Vagina (tissue), 2 donors: ENCODE measurements at regions not wholly inside any gene's neighbourhood (a gene's known extent, or its start where the extent isn't known, plus 50 kb on each side); places are given as distances from the start of the nearest gene placed in this dataset.

Source experiments
- DNase-seq, 2 donors: peaks; one replicate each; pipeline ENCODE4 v3.0.0-alpha.2; 2017; ENCODE audit errors: extremely low spot score in 2 of 2
- H3K27ac ChIP-seq: fragments of 200-600 bp; sonication (generic); one replicate; pipeline ENCODE4 v1.5.1; 2019
- H3K27me3 ChIP-seq: fragments of 200-600 bp; sonication (generic); one replicate; pipeline ENCODE4 v1.5.1; 2019
- H3K36me3 ChIP-seq, 2 donors: fragments of 200-600 bp; sonication (generic); one replicate each; pipeline ENCODE4 v1.5.1; 2017 to 2019
- H3K4me1 ChIP-seq: fragments of 200-600 bp; sonication (generic); one replicate; pipeline ENCODE4 v1.5.1; 2019
- H3K4me3 ChIP-seq, 2 donors: fragments of 200-600 bp; sonication (generic); 1 replicate in 1 of 2; 2 replicates in 1 of 2; pipeline ENCODE4 v1.5.1; 2016 to 2019
- H3K9me3 ChIP-seq: fragments of 200-600 bp; sonication (generic); one replicate; pipeline ENCODE4 v1.5.1; 2019
- POLR2A ChIP-seq, 2 donors: fragments of 450-650 bp; IDR thresholded peaks; one replicate each; pipeline ENCODE4 v1.6.1; 2017; ENCODE audit warnings: antibody characterized with exemption in 2 of 2, mild to moderate bottlenecking in 2 of 2, moderate library complexity in 2 of 2
- POLR2AphosphoS5 ChIP-seq, 2 donors: sonication (generic); formaldehyde crosslinking; IDR thresholded peaks; one replicate each; pipeline ENCODE4 v1.9.0; 2017; ENCODE audit warnings: antibody characterized with exemption in 2 of 2, mild to moderate bottlenecking in 2 of 2, low read depth in 1 of 2; ENCODE audit not compliant: insufficient read depth in 1 of 2
- intact Hi-C: fragments of 100-400 bp; cut with DNase I; formaldehyde crosslinking; loops from one replicate; pipeline ENCODE4 v1.15.1; 2023
- TF ChIP-seq, protein P1 (sequence below), 3 experiments: fragments of 450-650 bp in 2 of 3; fragments of 200-600 bp in 1 of 3; sonication (generic) in 1 of 3; IDR thresholded peaks; one replicate each; pipeline ENCODE4 v1.5.1; 2017 to 2019; ENCODE audit warnings: antibody characterized with exemption in 3 of 3, mild to moderate bottlenecking in 2 of 3, moderate library complexity in 2 of 3

DNA sequence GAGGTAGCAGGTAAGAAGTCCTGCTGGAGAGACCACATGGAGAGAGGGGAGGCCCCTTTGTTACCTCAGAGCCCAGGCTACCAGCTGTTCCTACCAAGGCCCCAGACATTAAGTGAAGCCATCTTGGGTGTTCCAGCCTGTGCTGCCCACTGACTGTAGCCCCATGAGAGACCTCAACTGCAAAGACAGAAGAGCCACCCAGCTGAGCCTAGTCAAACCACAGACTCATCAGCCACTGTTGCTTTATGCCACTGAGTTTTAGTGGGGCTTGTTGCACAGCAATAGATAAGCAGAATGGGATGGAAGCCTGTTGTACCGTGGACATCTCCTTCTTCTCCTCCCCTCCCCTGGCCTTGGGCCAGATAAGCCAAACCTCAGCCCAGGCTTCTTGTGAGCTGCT, 83.9 kb downstream of the ADRA2C start:
- intact Hi-C loops = no loop called here
- TF ChIP-seq, protein P1, sequence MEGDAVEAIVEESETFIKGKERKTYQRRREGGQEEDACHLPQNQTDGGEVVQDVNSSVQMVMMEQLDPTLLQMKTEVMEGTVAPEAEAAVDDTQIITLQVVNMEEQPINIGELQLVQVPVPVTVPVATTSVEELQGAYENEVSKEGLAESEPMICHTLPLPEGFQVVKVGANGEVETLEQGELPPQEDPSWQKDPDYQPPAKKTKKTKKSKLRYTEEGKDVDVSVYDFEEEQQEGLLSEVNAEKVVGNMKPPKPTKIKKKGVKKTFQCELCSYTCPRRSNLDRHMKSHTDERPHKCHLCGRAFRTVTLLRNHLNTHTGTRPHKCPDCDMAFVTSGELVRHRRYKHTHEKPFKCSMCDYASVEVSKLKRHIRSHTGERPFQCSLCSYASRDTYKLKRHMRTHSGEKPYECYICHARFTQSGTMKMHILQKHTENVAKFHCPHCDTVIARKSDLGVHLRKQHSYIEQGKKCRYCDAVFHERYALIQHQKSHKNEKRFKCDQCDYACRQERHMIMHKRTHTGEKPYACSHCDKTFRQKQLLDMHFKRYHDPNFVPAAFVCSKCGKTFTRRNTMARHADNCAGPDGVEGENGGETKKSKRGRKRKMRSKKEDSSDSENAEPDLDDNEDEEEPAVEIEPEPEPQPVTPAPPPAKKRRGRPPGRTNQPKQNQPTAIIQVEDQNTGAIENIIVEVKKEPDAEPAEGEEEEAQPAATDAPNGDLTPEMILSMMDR (IDR thresholded peaks at IDR 0.05) = no peak
- TF ChIP-seq POLR2A (IDR thresholded peaks at IDR 0.05) = no peak
- Histone ChIP-seq H3K36me3 (no peaks in the 10 kb centered on the region), H3K9me3 (no peaks in the 10 kb centered on the region), H3K4me3 (no peak overlapping the region), H3K27me3 (no peaks in the 10 kb centered on the region), H3K27ac (no peak overlapping the region), H3K4me1 (no peaks in the 10 kb centered on the region)
- DNase-seq = no peak

DNA sequence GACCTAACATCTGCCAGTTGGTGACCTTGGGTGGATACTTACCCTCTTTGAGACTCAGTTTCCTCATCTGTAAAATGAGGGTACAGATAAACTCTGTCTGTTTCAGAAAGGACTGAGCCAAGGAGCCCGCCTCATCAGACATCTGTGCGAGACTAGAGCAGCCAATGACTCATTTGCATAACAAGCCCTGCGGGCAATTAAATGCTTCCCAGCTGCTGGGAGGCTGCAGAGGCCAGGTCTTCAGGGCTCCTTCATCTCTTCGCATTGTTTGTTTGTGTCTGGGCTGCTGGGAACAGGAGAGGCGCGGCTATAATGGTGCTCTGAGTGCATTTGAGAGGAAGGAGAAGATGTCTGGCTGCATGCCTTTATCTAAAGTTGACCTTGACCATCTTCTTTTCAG, 85.0 kb downstream of the ADRA2C start:
- TF ChIP-seq, protein P1 (IDR thresholded peaks at IDR 0.05) = no peak
- TF ChIP-seq POLR2AphosphoS5 (IDR thresholded peaks at IDR 0.05; ENCODE audit: insufficient read depth in 1 of 2, low read depth in 1 of 2) = no peak
- no peak for TF ChIP-seq POLR2A (IDR thresholded peaks at IDR 0.05)
- intact Hi-C loops = no loop called here
- no peak overlapping the region for H3K27ac ChIP-seq
- no peaks in the 10 kb centered on the region for H3K36me3 ChIP-seq
- H3K4me3 ChIP-seq = no peak overlapping the region
- H3K9me3 ChIP-seq = no peaks in the 10 kb centered on the region
- H3K27me3 ChIP-seq = no peaks in the 10 kb centered on the region
- DNase-seq = no peak
- H3K4me1 ChIP-seq = no peaks in the 10 kb centered on the region

DNA sequence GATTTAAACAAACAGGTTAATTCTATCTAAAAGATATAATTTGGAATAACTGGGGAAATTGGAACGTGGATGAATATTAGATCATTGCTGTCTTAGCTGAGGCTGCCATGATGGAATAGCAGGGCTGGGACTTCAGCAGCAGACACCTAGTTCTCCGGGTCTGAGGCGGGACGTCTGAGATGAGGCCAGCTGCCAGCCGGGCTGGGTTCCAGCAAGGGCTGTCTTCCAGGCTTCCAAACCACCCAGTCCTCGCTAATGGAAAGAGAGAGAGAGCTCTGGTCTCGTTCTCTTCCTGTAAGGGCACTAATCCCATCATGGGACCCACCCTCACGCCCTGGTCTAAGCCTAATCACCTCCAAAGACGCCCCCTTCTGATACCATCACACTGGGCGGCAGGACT, 85.7 kb downstream of the ADRA2C start:
- Histone ChIP-seq H3K27me3 (no peaks in the 10 kb centered on the region), H3K4me1 (no peaks in the 10 kb centered on the region), H3K4me3 (no peak overlapping the region), H3K9me3 (no peaks in the 10 kb centered on the region), H3K27ac (no peak overlapping the region), H3K36me3 (no peaks in the 10 kb centered on the region)
- DNase-seq = no peak
- intact Hi-C loops = no loop called here
- TF ChIP-seq, protein P1 (IDR thresholded peaks at IDR 0.05) = no peak
- no peak for TF ChIP-seq POLR2AphosphoS5 (IDR thresholded peaks at IDR 0.05; ENCODE audit: insufficient read depth in 1 of 2, low read depth in 1 of 2)
- TF ChIP-seq POLR2A (IDR thresholded peaks at IDR 0.05) = no peak

DNA sequence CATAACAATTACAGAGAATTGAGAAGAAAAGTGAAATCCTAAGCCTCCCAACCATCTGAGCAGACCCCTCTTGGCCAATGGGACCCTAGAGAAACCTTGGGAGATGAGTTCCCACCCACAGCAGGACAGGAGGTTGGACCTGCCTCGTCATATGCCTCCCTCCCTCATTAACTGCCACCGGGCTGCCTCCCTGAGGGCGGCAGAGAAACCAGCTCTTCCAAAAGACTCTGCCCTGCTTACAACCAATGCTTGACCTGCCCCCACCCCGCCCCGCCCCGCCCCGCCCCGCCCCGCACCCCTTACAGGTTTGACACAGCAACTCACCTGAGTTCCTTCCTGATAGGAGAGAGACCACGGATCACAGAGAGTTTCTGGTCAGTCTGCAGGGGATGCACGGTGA, 86.1 kb downstream of the ADRA2C start:
- H3K4me1 ChIP-seq = no peaks in the 10 kb centered on the region
- no peaks in the 10 kb centered on the region for H3K9me3 ChIP-seq
- no peak for TF ChIP-seq POLR2A (IDR thresholded peaks at IDR 0.05)
- no peak for TF ChIP-seq POLR2AphosphoS5 (IDR thresholded peaks at IDR 0.05; ENCODE audit: insufficient read depth in 1 of 2, low read depth in 1 of 2)
- TF ChIP-seq, protein P1 (IDR thresholded peaks at IDR 0.05) = no peak
- no peak for DNase-seq
- H3K36me3 ChIP-seq = no peaks in the 10 kb centered on the region
- no peaks in the 10 kb centered on the region for H3K27me3 ChIP-seq
- intact Hi-C loops = no loop called here
- no peak overlapping the region for H3K4me3 ChIP-seq
- H3K27ac ChIP-seq = no peak overlapping the region

DNA sequence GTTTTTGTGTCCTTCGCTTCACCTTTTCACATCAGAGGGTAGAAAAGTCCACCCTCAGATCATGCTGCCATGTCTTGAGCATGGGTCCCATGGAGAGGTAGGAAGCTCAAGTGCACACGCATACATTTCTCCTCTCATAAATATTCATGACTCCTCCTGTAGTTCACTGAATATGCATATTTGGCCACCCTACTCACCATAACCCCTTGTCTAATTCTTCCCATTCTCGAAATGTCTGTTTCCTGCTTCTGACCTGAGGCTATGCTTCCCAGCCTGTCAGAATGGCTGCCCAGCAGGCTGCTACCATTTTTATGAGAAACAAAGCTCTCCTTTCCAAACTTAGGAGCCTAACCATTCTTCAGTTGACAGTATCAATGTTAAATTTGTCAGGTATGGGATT, 86.5 kb downstream of the ADRA2C start:
- H3K9me3 ChIP-seq = no peaks in the 10 kb centered on the region
- no peaks in the 10 kb centered on the region for H3K27me3 ChIP-seq
- intact Hi-C loops = no loop called here
- H3K4me3 ChIP-seq = no peak overlapping the region
- no peak overlapping the region for H3K27ac ChIP-seq
- no peak for DNase-seq
- no peaks in the 10 kb centered on the region for H3K4me1 ChIP-seq
- TF ChIP-seq POLR2A (IDR thresholded peaks at IDR 0.05) (no peak), POLR2AphosphoS5 (IDR thresholded peaks at IDR 0.05; ENCODE audit: insufficient read depth in 1 of 2, low read depth in 1 of 2) (no peak)
- TF ChIP-seq, protein P1 (IDR thresholded peaks at IDR 0.05) = no peak
- H3K36me3 ChIP-seq = no peaks in the 10 kb centered on the region
